ENCODE measurements at regions not wholly inside any gene's neighbourhood (a gene's known extent, or its start where the extent isn't known, plus 50 kb on each side); places are given as distances from the start of the nearest gene placed in this dataset.

DNA sequence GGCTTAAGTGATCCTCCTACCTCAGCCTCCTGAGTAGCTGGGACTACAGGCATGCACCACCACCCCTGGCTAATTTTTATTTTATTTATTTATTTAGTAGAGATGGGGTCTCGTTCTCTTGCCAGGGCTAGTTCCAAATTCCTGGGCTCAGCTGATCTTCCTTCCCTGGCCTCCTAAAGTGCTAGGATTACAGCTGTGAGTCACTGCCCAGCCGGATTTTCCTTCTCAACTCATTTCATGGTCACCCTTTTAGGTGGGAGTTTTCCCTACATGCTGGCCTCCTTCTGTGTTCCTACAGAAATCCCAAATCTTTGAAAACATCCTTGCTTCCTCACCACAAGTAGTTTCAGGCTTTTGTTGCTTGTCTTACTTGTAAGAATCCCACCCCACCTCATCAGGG is 102.1 kb upstream of the SIAH1 start:
- no peak for TF ChIP-seq EZH2phosphoT487 (conservative IDR thresholded peaks at IDR 0.05; ENCODE audit: low read length)
- TF ChIP-seq, protein P1, sequence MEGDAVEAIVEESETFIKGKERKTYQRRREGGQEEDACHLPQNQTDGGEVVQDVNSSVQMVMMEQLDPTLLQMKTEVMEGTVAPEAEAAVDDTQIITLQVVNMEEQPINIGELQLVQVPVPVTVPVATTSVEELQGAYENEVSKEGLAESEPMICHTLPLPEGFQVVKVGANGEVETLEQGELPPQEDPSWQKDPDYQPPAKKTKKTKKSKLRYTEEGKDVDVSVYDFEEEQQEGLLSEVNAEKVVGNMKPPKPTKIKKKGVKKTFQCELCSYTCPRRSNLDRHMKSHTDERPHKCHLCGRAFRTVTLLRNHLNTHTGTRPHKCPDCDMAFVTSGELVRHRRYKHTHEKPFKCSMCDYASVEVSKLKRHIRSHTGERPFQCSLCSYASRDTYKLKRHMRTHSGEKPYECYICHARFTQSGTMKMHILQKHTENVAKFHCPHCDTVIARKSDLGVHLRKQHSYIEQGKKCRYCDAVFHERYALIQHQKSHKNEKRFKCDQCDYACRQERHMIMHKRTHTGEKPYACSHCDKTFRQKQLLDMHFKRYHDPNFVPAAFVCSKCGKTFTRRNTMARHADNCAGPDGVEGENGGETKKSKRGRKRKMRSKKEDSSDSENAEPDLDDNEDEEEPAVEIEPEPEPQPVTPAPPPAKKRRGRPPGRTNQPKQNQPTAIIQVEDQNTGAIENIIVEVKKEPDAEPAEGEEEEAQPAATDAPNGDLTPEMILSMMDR (IDR thresholded peaks at IDR 0.05; ENCODE audit: insufficient read depth, low read length, poor library complexity, severe bottlenecking) = no peak
- H3K4me3 ChIP-seq (ENCODE audit: insufficient read depth, low read length, poor library complexity, severe bottlenecking) = no peak overlapping the region
- no peaks in the 10 kb centered on the region for H3K79me2 ChIP-seq (ENCODE audit: insufficient read depth, low read length)
- H3K9me2 ChIP-seq (replicated peaks; ENCODE audit: insufficient read depth, low read length) = no peaks in the 10 kb centered on the region
- H2AFZ ChIP-seq (ENCODE audit: low read depth, low read length, severe bottlenecking) = no peak overlapping the region
- H3K27me3 ChIP-seq (ENCODE audit: low read length) = no peaks in the 10 kb centered on the region
- no peak overlapping the region for H3K27ac ChIP-seq (ENCODE audit: low read depth, low read length)
- no peak overlapping the region for H3K4me2 ChIP-seq (ENCODE audit: low read depth, low read length, poor library complexity, severe bottlenecking)
- no peaks in the 10 kb centered on the region for H3K9me3 ChIP-seq (ENCODE audit: insufficient read depth, low read length)
- H4K20me1 ChIP-seq (ENCODE audit: low read depth, low read length) = no peaks in the 10 kb centered on the region
- H3K9ac ChIP-seq (ENCODE audit: low read length) = no peak overlapping the region
- no peaks in the 10 kb centered on the region for H3K36me3 ChIP-seq (ENCODE audit: low read length)
- no peaks in the 10 kb centered on the region for H3F3A ChIP-seq (ENCODE audit: insufficient read depth)

DNA sequence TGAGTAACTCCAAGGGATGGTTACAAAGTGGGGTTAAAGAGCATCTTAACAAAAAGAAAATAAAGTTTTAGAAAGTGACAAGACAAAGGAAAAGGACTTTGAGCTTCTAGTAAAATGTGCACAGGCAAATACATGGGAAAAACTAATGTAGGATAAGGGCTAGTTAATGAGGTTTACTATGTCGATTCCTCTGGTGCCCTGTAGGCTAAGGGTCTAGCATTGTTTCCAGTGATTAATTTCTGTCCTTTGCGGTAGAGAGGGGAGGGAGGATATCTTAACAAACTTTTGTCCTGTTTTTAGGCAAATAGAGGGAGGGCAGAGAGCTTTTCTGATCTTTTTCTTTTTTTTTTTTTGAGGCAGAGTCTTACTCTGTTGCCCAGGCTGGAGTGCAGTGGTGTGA is 96.6 kb upstream of the SIAH1 start:
- H3K27me3 ChIP-seq (ENCODE audit: low read length) = no peaks in the 10 kb centered on the region
- no peaks in the 10 kb centered on the region for H3F3A ChIP-seq (ENCODE audit: insufficient read depth)
- H4K20me1 ChIP-seq (ENCODE audit: low read depth, low read length) = no peaks in the 10 kb centered on the region
- no peaks in the 10 kb centered on the region for H3K9me2 ChIP-seq (replicated peaks; ENCODE audit: insufficient read depth, low read length)
- no peak overlapping the region for H3K27ac ChIP-seq (ENCODE audit: low read depth, low read length)
- no peak overlapping the region for H3K9ac ChIP-seq (ENCODE audit: low read length)
- no peaks in the 10 kb centered on the region for H3K36me3 ChIP-seq (ENCODE audit: low read length)
- no peaks in the 10 kb centered on the region for H3K79me2 ChIP-seq (ENCODE audit: insufficient read depth, low read length)
- H3K9me3 ChIP-seq (ENCODE audit: insufficient read depth, low read length) = no peaks in the 10 kb centered on the region
- H3K4me2 ChIP-seq (ENCODE audit: low read depth, low read length, poor library complexity, severe bottlenecking) = no peak overlapping the region
- H2AFZ ChIP-seq (ENCODE audit: low read depth, low read length, severe bottlenecking) = no peak overlapping the region
- H3K4me3 ChIP-seq (ENCODE audit: insufficient read depth, low read length, poor library complexity, severe bottlenecking) = no peak overlapping the region
- TF ChIP-seq, protein P1 (IDR thresholded peaks at IDR 0.05; ENCODE audit: insufficient read depth, low read length, poor library complexity, severe bottlenecking) = no peak
- TF ChIP-seq EZH2phosphoT487 (conservative IDR thresholded peaks at IDR 0.05; ENCODE audit: low read length) = no peak

DNA sequence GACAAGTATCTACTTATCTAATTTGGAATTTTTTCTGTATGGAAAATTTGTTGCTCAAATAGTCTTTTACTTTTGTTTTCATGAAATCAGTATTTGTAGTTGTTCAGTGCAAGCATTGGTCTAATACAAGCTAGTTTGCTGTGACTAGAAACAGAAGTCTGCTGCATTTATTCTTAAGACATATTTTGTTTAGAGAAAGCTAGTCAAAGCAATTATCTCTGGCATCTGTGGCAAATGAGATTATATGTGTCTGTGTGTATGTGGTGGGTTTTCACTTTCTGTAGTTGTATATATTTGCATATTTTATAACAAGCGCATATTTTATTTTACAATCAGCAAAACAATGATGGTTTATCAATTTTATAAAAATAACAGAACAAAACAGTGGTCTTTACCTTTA is 96.0 kb upstream of the SIAH1 start:
- no peak overlapping the region for H3K4me3 ChIP-seq (ENCODE audit: insufficient read depth, low read length, poor library complexity, severe bottlenecking)
- no peaks in the 10 kb centered on the region for H3F3A ChIP-seq (ENCODE audit: insufficient read depth)
- no peak overlapping the region for H2AFZ ChIP-seq (ENCODE audit: low read depth, low read length, severe bottlenecking)
- no peaks in the 10 kb centered on the region for H4K20me1 ChIP-seq (ENCODE audit: low read depth, low read length)
- H3K36me3 ChIP-seq (ENCODE audit: low read length) = no peaks in the 10 kb centered on the region
- no peak overlapping the region for H3K4me2 ChIP-seq (ENCODE audit: low read depth, low read length, poor library complexity, severe bottlenecking)
- H3K27me3 ChIP-seq (ENCODE audit: low read length) = no peaks in the 10 kb centered on the region
- H3K27ac ChIP-seq (ENCODE audit: low read depth, low read length) = no peak overlapping the region
- no peak overlapping the region for H3K9ac ChIP-seq (ENCODE audit: low read length)
- H3K79me2 ChIP-seq (ENCODE audit: insufficient read depth, low read length) = no peaks in the 10 kb centered on the region
- no peaks in the 10 kb centered on the region for H3K9me2 ChIP-seq (replicated peaks; ENCODE audit: insufficient read depth, low read length)
- no peaks in the 10 kb centered on the region for H3K9me3 ChIP-seq (ENCODE audit: insufficient read depth, low read length)
- TF ChIP-seq EZH2phosphoT487 (conservative IDR thresholded peaks at IDR 0.05; ENCODE audit: low read length) = no peak
- TF ChIP-seq, protein P1 (IDR thresholded peaks at IDR 0.05; ENCODE audit: insufficient read depth, low read length, poor library complexity, severe bottlenecking) = no peak

DNA sequence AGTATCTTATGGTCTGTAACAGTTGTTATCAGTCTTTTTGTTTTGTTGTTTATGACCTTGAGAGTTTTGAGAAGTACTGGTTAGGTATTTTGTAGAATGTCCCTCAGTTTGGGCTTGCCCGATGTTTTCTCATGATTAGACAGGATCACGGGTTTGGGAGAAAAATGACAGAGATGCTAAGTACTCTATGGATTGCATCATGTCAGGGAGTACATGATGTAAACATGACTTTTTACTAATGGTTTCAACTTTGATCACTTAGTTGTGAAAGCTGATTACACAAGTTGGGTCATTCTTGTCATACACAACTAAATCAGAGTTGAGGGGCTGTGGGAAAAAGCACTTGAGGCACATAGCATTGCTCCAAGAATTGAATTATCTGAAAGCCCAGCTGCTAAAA is 94.7 kb upstream of the SIAH1 start:
- H3K4me2 ChIP-seq (ENCODE audit: low read depth, low read length, poor library complexity, severe bottlenecking) = no peak overlapping the region
- H3K9ac ChIP-seq (ENCODE audit: low read length) = no peak overlapping the region

More for the DNA sequence above, 94.7 kb upstream of the SIAH1 start:
- no peak for TF ChIP-seq EZH2phosphoT487 (conservative IDR thresholded peaks at IDR 0.05; ENCODE audit: low read length)
- TF ChIP-seq, protein P1 (IDR thresholded peaks at IDR 0.05; ENCODE audit: insufficient read depth, low read length, poor library complexity, severe bottlenecking) = no peak
- no peaks in the 10 kb centered on the region for H3K9me2 ChIP-seq (replicated peaks; ENCODE audit: insufficient read depth, low read length)
- no peaks in the 10 kb centered on the region for H3K27me3 ChIP-seq (ENCODE audit: low read length)
- H4K20me1 ChIP-seq (ENCODE audit: low read depth, low read length) = no peaks in the 10 kb centered on the region
- no peaks in the 10 kb centered on the region for H3K79me2 ChIP-seq (ENCODE audit: insufficient read depth, low read length)
- H3K27ac ChIP-seq (ENCODE audit: low read depth, low read length) = no peak overlapping the region
- no peaks in the 10 kb centered on the region for H3F3A ChIP-seq (ENCODE audit: insufficient read depth)
- no peaks in the 10 kb centered on the region for H3K9me3 ChIP-seq (ENCODE audit: insufficient read depth, low read length)
- H2AFZ ChIP-seq (ENCODE audit: low read depth, low read length, severe bottlenecking) = no peak overlapping the region
- H3K4me3 ChIP-seq (ENCODE audit: insufficient read depth, low read length, poor library complexity, severe bottlenecking) = no peak overlapping the region
- no peaks in the 10 kb centered on the region for H3K36me3 ChIP-seq (ENCODE audit: low read length)
